BLaER1 treated with 17β-estradiol and CSF1 and Interleukin-3, amounts not matched to agents 10 nM and 100 nM (cell line): ENCODE measurements at regions not wholly inside any gene's neighbourhood (a gene's known extent, or its start where the extent isn't known, plus 50 kb on each side); places are given as distances from the start of the nearest gene placed in this dataset.

Experiments
- H3K27ac ChIP-seq, 11 experiments: shearing (Covaris generic); formaldehyde crosslinking; 2 replicates each; pipeline ENCODE4 v1.8.1; 2022
- H3K27me3 ChIP-seq, 11 experiments: shearing (Covaris generic); formaldehyde crosslinking; 2 replicates each; pipeline ENCODE4 v1.8.1; 2022
- H3K36me3 ChIP-seq, 11 experiments: shearing (Covaris generic); formaldehyde crosslinking; 2 replicates each; pipeline ENCODE4 v1.8.1; 2022
- H3K4me1 ChIP-seq, 10 experiments: shearing (Covaris generic); formaldehyde crosslinking; 2 replicates each; pipeline ENCODE4 v1.8.1; 2022
- H3K4me2 ChIP-seq, 11 experiments: shearing (Covaris generic); formaldehyde crosslinking; 2 replicates each; pipeline ENCODE4 v1.8.1; 2022
- H3K4me3 ChIP-seq, 10 experiments: shearing (Covaris generic); formaldehyde crosslinking; 2 replicates each; pipeline ENCODE4 v1.8.1; 2022
- H3K9ac ChIP-seq, 11 experiments: shearing (Covaris generic); formaldehyde crosslinking; 2 replicates each; pipeline ENCODE4 v1.8.1; 2022
- H3K9me3 ChIP-seq, 11 experiments: shearing (Covaris generic); formaldehyde crosslinking; replicated peaks in 1 of 11; 2 replicates each; pipeline ENCODE4 v1.8.1; 2022
- H4K20me1 ChIP-seq, 11 experiments: shearing (Covaris generic); formaldehyde crosslinking; 2 replicates each; pipeline ENCODE4 v1.8.1; 2022
- Cebpa-rat ChIP-seq, 11 experiments: shearing (Covaris generic); IDR thresholded peaks; 2 replicates each; pipeline ENCODE4 v1.8.1; 2022

DNA sequence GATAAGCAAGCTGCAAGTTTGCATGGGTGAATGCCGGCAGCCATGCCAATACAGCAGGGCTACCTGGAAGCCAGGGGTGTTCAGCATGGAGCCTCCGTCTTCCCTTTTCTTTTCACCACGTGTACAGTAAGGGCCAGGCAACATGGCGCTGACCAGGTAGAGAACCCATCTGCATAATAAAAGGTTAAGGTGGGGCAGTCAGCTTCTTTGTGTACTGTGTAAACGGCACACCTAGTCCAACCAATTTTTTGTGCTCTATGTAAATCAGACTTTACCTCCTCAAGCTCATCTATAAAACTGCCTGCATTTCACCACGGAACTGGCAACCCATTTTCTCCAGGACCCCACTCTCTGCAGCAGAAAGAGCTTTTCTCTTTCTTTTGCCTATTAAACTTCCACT lies 286.8 kb upstream of the VCX3A start:
- no peak overlapping the region for H3K9ac ChIP-seq
- no peak for TF ChIP-seq Cebpa-rat (IDR thresholded peaks at IDR 0.05)
- no peaks in the 10 kb centered on the region for H4K20me1 ChIP-seq

DNA sequence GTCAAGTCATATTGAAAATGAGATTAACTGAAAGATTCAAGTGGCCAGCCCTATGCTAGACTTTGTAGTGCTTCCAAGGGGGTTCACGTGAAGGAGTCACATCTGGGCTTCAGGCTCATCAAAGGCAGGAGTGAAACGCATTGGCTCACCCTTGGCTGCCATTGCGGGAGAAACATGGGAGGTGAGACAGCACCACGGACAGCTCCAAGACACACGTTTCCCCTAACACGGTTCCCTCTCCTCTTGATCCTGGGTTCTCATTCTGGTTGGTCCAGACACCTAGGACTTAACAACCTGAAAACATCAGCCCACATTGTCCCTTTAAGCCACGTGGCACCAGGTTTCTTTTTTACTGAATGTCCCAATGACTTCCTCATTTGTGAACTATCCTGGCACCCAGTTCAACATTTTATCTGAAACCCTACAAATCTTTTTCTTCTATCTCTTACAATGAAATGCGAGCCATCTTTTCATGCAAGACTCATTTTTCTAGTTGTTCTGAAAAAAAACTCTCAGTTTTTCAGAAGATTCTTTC lies 279.0 kb upstream of the VCX3A start:
- Histone ChIP-seq H3K9me3 (no peaks in the 10 kb centered on the region), H4K20me1 (no peaks in the 10 kb centered on the region), H3K4me2 (no peak overlapping the region), H3K9ac (no peak overlapping the region), H3K4me3 (no peak overlapping the region), H3K27me3 (no peaks in the 10 kb centered on the region), H3K4me1 (no peaks in the 10 kb centered on the region), H3K36me3 (no peaks in the 10 kb centered on the region), H3K27ac (no peak overlapping the region)
- TF ChIP-seq Cebpa-rat (IDR thresholded peaks at IDR 0.05) = no peak

More for the DNA sequence above, 286.8 kb upstream of the VCX3A start:
- H3K4me1 ChIP-seq = no peaks in the 10 kb centered on the region
- H3K27ac ChIP-seq = no peak overlapping the region
- no peaks in the 10 kb centered on the region for H3K36me3 ChIP-seq
- H3K4me3 ChIP-seq = no peak overlapping the region
- H3K9me3 ChIP-seq = no peaks in the 10 kb centered on the region
- H3K27me3 ChIP-seq = no peaks in the 10 kb centered on the region
- H3K4me2 ChIP-seq = no peak overlapping the region

DNA sequence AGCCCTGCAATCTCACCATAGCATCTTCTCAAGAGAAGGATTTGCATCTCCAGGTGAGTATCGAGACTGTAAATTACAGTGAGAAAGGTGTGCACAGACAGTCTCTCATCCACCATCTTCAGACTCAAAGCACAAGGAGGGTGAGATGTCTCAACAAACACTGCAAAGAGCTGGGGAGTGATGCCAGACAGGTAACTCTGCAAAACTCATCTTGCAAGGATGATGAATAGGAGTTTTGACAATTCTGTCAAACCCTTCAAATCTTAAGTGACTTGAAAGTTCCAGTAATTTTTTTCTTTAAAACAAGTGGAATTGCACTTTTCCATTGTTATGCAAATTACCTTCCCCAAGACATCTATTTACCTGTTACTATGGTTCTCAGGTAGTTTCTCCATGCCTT lies 277.2 kb upstream of the VCX3A start:
- Histone ChIP-seq H4K20me1 (no peaks in the 10 kb centered on the region), H3K36me3 (no peaks in the 10 kb centered on the region), H3K4me3 (no peak overlapping the region), H3K4me1 (no peaks in the 10 kb centered on the region), H3K9ac (no peak overlapping the region), H3K27ac (no peak overlapping the region), H3K9me3 (no peaks in the 10 kb centered on the region), H3K27me3 (no peaks in the 10 kb centered on the region), H3K4me2 (no peak overlapping the region)
- TF ChIP-seq Cebpa-rat (IDR thresholded peaks at IDR 0.05) = no peak

DNA sequence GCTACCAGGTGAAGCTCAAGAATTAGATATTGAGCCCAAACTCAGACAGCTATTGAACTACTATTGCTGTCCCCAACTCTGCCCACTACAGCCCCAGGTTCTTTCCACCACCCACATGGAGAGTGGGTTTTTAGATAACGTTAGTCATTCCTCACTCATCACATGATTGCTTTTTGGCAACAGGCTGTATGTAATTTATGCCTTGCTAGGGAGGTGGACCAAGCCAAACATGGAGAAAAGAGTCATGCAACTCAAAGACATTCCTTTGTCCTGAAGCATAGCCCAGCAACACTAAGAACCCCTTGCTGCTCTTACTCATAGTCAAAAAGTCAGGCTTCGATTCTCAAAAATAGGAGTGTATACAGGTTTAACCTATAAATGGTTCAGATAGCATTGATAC lies 275.9 kb upstream of the VCX3A start:
- H3K4me2 ChIP-seq = no peak overlapping the region
- H3K27me3 ChIP-seq = no peaks in the 10 kb centered on the region
- no peaks in the 10 kb centered on the region for H3K9me3 ChIP-seq
- no peak overlapping the region for H3K27ac ChIP-seq
- H4K20me1 ChIP-seq = no peaks in the 10 kb centered on the region
- no peaks in the 10 kb centered on the region for H3K36me3 ChIP-seq
- H3K4me3 ChIP-seq = no peak overlapping the region
- H3K9ac ChIP-seq = no peak overlapping the region
- H3K4me1 ChIP-seq = no peaks in the 10 kb centered on the region
- TF ChIP-seq Cebpa-rat (IDR thresholded peaks at IDR 0.05) = no peak

DNA sequence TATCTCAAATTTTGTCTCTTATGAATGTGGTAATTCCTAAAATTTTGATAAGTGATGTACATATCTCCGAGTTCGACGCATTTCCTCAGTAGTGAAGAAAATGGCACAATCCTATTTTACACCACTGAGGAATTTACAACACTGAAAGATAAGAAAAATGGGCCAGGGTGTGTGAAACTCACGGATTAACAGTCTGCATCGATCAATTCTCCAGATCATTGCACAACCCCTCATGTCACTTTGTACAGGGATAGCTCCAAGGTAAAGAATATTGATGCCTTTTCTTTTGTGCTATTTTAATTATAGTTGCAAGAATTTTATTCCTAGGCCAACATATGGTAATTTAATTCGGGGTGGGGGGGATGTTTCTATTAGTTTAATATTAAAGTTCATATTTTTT lies 268.7 kb upstream of the VCX3A start:
- no peak for TF ChIP-seq Cebpa-rat (IDR thresholded peaks at IDR 0.05)
- Histone ChIP-seq H3K4me3 (no peak overlapping the region), H3K4me2 (no peak overlapping the region), H3K36me3 (no peaks in the 10 kb centered on the region), H3K4me1 (no peaks in the 10 kb centered on the region), H3K9me3 (no peaks in the 10 kb centered on the region), H3K9ac (no peak overlapping the region), H4K20me1 (no peaks in the 10 kb centered on the region; a peak in 1 of 22 replicates), H3K27ac (no peak overlapping the region), H3K27me3 (no peaks in the 10 kb centered on the region)

DNA sequence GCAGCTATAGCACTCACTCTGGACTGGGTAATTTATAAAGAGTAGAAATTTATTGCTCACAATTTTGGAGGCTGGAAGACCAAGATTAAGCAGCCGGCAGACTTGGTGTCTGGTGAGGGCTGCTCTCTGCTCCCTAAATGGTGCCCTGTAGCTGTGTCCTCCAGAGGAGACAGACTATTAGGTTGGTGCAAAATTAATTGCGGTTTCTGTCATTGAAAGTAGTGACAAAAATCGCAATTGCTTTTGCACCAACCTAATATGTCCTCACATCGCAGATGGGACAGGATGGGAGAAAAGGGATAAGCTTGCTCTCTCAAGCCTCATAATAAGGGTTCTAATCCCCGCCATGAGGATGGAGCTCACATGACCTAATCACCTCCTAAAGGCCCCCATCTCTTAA lies 258.1 kb upstream of the VCX3A start:
- Histone ChIP-seq H3K36me3 (no peaks in the 10 kb centered on the region), H3K9ac (no peak overlapping the region), H4K20me1 (no peaks in the 10 kb centered on the region), H3K27me3 (no peaks in the 10 kb centered on the region), H3K27ac (no peak overlapping the region), H3K4me1 (no peaks in the 10 kb centered on the region), H3K9me3 (no peaks in the 10 kb centered on the region), H3K4me2 (no peak overlapping the region), H3K4me3 (no peak overlapping the region)
- TF ChIP-seq Cebpa-rat (IDR thresholded peaks at IDR 0.05) = no peak

DNA sequence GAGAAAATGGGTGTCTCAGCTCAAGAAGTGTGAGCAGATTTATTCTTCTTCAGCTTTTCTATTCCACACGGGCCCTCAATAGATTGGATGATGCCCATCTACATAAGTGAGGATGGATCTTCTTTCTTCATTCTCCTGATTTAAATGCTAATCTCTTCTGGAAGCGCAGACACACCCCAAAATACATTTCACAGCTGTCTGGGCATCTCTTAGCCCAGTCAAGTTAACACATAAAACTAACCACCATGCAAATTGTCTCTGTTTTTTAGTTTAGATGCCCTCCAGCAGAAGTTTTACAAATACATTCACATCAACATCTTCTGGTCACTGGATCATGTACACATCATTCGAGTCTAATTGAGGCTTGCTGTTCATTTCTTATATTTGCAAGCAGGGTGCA lies 249.0 kb upstream of the VCX3A start:
- H3K4me3 ChIP-seq = no peak overlapping the region
- H4K20me1 ChIP-seq = no peaks in the 10 kb centered on the region
- TF ChIP-seq Cebpa-rat (IDR thresholded peaks at IDR 0.05) = no peak
- no peak overlapping the region for H3K27ac ChIP-seq
- H3K4me2 ChIP-seq = no peak overlapping the region
- no peaks in the 10 kb centered on the region for H3K4me1 ChIP-seq
- H3K27me3 ChIP-seq = no peaks in the 10 kb centered on the region
- H3K9ac ChIP-seq = no peak overlapping the region
- no peaks in the 10 kb centered on the region for H3K9me3 ChIP-seq
- H3K36me3 ChIP-seq = no peaks in the 10 kb centered on the region

DNA sequence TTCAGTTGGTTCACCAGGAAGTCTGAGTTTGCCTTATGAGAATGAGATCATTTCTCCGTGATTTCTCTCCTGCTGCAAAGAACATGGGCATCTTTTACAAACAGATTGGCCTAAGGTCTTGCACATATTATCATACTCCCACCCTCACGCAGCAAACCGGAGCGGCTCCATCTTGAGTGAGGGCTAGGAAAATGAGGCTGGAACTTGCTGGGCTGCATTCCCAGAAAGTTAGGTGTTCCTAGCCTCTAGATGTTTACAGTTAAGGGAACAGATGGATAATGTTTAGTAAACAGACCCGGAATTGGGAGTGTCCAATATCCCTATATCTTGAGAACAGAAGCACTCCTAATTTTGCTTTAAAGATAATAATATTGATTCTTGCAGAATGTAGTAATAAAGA lies 247.9 kb upstream of the VCX3A start:
- no peak for TF ChIP-seq Cebpa-rat (IDR thresholded peaks at IDR 0.05)

DNA sequence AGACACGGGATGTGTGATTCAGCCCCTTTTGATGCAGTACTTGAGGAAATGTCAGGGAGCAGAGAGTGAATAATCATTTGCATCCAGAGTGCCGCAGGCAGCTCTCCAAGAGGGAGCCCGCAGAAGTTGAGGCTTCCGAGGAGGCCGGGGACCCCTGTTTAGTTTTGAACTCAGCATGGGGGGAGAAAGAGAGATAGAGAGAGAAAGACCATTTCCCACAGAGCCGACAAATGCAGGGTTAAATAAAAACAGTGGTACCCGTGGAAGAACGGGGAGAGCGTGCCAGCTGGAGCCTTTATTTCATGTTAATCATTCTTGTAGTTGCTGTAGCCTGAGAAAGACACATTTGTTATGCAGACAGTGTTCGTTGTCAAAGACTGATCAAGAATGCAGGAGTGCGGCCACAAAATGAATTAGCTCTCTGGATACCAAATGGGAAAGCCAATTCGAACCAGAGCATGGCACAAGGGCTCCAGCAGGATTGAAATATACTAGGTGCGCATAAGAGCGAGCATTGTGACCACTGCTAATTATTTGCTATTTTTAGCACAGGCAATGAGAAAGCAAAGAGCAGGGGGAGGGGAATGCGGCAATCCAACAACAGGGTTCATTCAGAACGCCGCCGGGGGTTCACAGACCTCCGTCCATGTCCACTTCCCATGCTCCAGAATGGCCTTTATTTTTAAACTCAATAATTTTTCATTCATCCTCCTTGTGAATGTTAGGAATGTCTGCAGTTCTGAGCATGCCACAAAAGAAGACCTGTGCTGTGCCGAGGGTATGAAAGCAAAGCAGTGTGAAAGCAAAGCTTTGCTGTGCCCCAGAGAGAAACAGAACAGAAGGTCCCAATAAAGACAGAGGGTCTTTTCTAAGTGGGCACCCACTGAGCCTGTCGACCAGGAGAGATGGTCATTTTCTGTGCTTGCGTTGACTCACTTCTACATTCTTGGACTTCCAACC lies 243.9 kb upstream of the VCX3A start:
- Histone ChIP-seq H3K4me1 (no peaks in the 10 kb centered on the region), H3K36me3 (no peaks in the 10 kb centered on the region), H3K9me3 (no peaks in the 10 kb centered on the region), H3K9ac (no peak overlapping the region), H3K4me2 (no peak overlapping the region), H3K27me3 (no peaks in the 10 kb centered on the region), H4K20me1 (no peaks in the 10 kb centered on the region), H3K27ac (no peak overlapping the region), H3K4me3 (no peak overlapping the region)
- TF ChIP-seq Cebpa-rat (IDR thresholded peaks at IDR 0.05) = no peak

More for the DNA sequence above, 247.9 kb upstream of the VCX3A start:
- no peak overlapping the region for H3K4me2 ChIP-seq
- H3K27me3 ChIP-seq = no peaks in the 10 kb centered on the region
- no peaks in the 10 kb centered on the region for H3K4me1 ChIP-seq
- no peaks in the 10 kb centered on the region for H4K20me1 ChIP-seq
- H3K36me3 ChIP-seq = no peaks in the 10 kb centered on the region
- H3K9me3 ChIP-seq = no peaks in the 10 kb centered on the region
- H3K27ac ChIP-seq = no peak overlapping the region
- no peak overlapping the region for H3K4me3 ChIP-seq
- no peak overlapping the region for H3K9ac ChIP-seq
